Keratinocyte (primary cell): ENCODE measurements at regions not wholly inside any gene's neighbourhood (a gene's known extent, or its start where the extent isn't known, plus 50 kb on each side); places are given as distances from the start of the nearest gene placed in this dataset.

Source experiments
- DNase-seq: peaks from one replicate; pipeline ENCODE4 v3.0.0-alpha.2; 2011; ENCODE audit warnings: low read depth, missing footprints, low spot score
- FAIRE-seq: peaks from 2 replicates; lab custom pipeline; 2011; peaks lifted over from hg19 to GRCh38; lab: Jason Lieb, UNC
- H2AFZ ChIP-seq: 2 replicates; pipeline ENCODE4 v1.6.0; 2012; ENCODE audit warnings: low read length, control low read depth, inconsistent platforms; ENCODE audit not compliant: control insufficient read depth
- H3K27ac ChIP-seq: 2 replicates; pipeline ENCODE4 v1.5.1; 2011; ENCODE audit warnings: low read length; ENCODE audit not compliant: control insufficient read depth, insufficient read depth
- H3K27me3 ChIP-seq: 3 replicates; pipeline ENCODE4 v1.6.0; 2011; ENCODE audit warnings: low read length; ENCODE audit not compliant: control insufficient read depth, insufficient read depth; ENCODE audit errors: extremely low read depth
- H3K36me3 ChIP-seq, 2 experiments: 2 replicates in 1 of 2; 3 replicates in 1 of 2; pipeline ENCODE4 v1.5.1; 2011; ENCODE audit warnings: low read length in 2 of 2, mild to moderate bottlenecking in 1 of 2; ENCODE audit not compliant: control insufficient read depth in 2 of 2, insufficient read depth in 2 of 2; ENCODE audit errors: extremely low read depth in 1 of 2
- H3K4me1 ChIP-seq: 3 replicates; pipeline ENCODE4 v1.5.1; 2011; ENCODE audit warnings: low read length; ENCODE audit not compliant: control insufficient read depth, insufficient read depth; ENCODE audit errors: extremely low read depth
- H3K4me2 ChIP-seq: 3 replicates; pipeline ENCODE4 v1.6.0; 2011; ENCODE audit warnings: low read depth, low read length; ENCODE audit not compliant: control insufficient read depth, insufficient read depth; ENCODE audit errors: extremely low read depth
- H3K4me3 ChIP-seq, 3 experiments: fragments of 200-600 bp in 1 of 3; sonication (generic) in 1 of 3; 2 replicates in 2 of 3; 3 replicates in 1 of 3; pipeline ENCODE4 v1.5.1; 2011 to 2016; ENCODE audit warnings: low read length in 3 of 3, mild to moderate bottlenecking in 3 of 3, control low read depth in 2 of 3, inconsistent platforms in 1 of 3, low read depth in 1 of 3, mixed read lengths in 1 of 3, mixed run types in 1 of 3, moderate library complexity in 1 of 3; ENCODE audit not compliant: control insufficient read depth in 2 of 3, insufficient read depth in 2 of 3; ENCODE audit errors: extremely low read depth in 1 of 3
- H3K79me2 ChIP-seq: 2 replicates; pipeline ENCODE4 v1.6.0; 2012; ENCODE audit warnings: low read length; ENCODE audit not compliant: control insufficient read depth, insufficient read depth
- H3K9ac ChIP-seq: 3 replicates; pipeline ENCODE4 v1.6.0; 2011; ENCODE audit warnings: low read length; ENCODE audit not compliant: control insufficient read depth, insufficient read depth; ENCODE audit errors: extremely low read depth
- H3K9me1 ChIP-seq: 3 replicates; pipeline ENCODE4 v1.6.0; 2011; ENCODE audit warnings: low read length; ENCODE audit not compliant: control insufficient read depth, insufficient read depth; ENCODE audit errors: extremely low read depth
- H3K9me3 ChIP-seq: 2 replicates; pipeline ENCODE4 v1.5.1; 2012; ENCODE audit warnings: low read depth, low read length; ENCODE audit not compliant: control insufficient read depth
- H4K20me1 ChIP-seq: 3 replicates; pipeline ENCODE4 v1.6.0; 2011; ENCODE audit warnings: low read length; ENCODE audit not compliant: control insufficient read depth, insufficient read depth; ENCODE audit errors: extremely low read depth
- CTCF ChIP-seq, 3 experiments: IDR thresholded peaks in 1 of 3; conservative IDR thresholded peaks in 1 of 3; optimal IDR thresholded peaks in 1 of 3; 2 replicates in 2 of 3; 3 replicates in 1 of 3; pipeline versions ENCODE3 to v1.5.1; 2011; ENCODE audit warnings: low read length in 3 of 3, mild to moderate bottlenecking in 3 of 3, moderate library complexity in 2 of 3, control low read depth in 1 of 3, inconsistent platforms in 1 of 3; ENCODE audit not compliant: insufficient read depth in 2 of 3; ENCODE audit errors: extremely low read depth in 1 of 3
- EZH2 ChIP-seq: IDR thresholded peaks from one replicate; pipeline ENCODE4 v1.6.1; 2012; ENCODE audit warnings: inconsistent platforms, mild to moderate bottlenecking, low read length, moderate library complexity
- dilution Hi-C: fragments of 300-500 bp; cut with MboI; formaldehyde crosslinking; loops from one replicate; pipeline ENCODE4 v1.7.0; 2020; ENCODE audit warnings: low sequenced_read_pairs; ENCODE audit not compliant: extremely low pct_ligation_motif_present

DNA sequence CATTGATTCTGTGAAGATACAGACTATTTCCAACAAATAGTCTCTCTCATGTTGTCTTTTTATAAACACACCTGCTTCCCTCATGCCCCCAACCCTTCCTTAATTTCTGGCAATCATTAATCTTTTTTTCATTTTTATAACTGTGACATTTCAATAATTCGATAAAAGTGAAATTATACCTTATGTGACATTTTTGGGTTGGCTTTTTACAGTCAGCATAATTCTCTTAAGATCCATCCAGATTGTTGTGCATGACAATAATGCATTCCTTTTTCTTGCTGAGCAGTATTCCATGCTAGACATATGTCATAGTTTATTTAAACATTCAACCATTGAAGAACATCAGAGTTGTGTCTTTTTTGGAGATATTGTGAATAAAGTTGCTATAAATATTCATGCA is 541.8 kb upstream of the VRK2 start:
- dilution Hi-C loops: no loop called here
- Histone ChIP-seq H3K27me3 (no peaks in the 10 kb centered on the region), H3K4me1 (no peaks in the 10 kb centered on the region), H3K9me1 (no peaks in the 10 kb centered on the region), H4K20me1 (no peaks in the 10 kb centered on the region), H2AFZ (no peak overlapping the region), H3K36me3 (no peaks in the 10 kb centered on the region), H3K9ac (no peak overlapping the region), H3K4me2 (no peak overlapping the region), H3K79me2 (no peaks in the 10 kb centered on the region), H3K4me3 (no peak overlapping the region), H3K9me3 (no peaks in the 10 kb centered on the region), H3K27ac (no peak overlapping the region)
- TF ChIP-seq EZH2: no peak
- no peak for TF ChIP-seq CTCF (optimal IDR thresholded peaks at IDR 0.05 in 1 of 3, IDR thresholded peaks at IDR 0.05 in 1 of 3, conservative IDR thresholded peaks at IDR 0.05 in 1 of 3; ENCODE audit: extremely low read depth in 1 of 3, insufficient read depth in 2 of 3, low read length in 3 of 3)
- no peak for DNase-seq
- FAIRE-seq: no peak

GRCh38 chr2:57509189-57509588 is 537.4 kb upstream of the VRK2 start:
- TF ChIP-seq CTCF (optimal IDR thresholded peaks at IDR 0.05 in 1 of 3, IDR thresholded peaks at IDR 0.05 in 1 of 3, conservative IDR thresholded peaks at IDR 0.05 in 1 of 3; ENCODE audit: extremely low read depth in 1 of 3, insufficient read depth in 2 of 3, low read length in 3 of 3) (no peak), EZH2 (no peak)
- no peaks in the 10 kb centered on the region for H3K4me1 ChIP-seq
- no peaks in the 10 kb centered on the region for H3K79me2 ChIP-seq
- H3K27ac ChIP-seq: no peak overlapping the region
- no peak overlapping the region for H2AFZ ChIP-seq
- no peaks in the 10 kb centered on the region for H3K36me3 ChIP-seq
- no peak overlapping the region for H3K9ac ChIP-seq
- H3K4me2 ChIP-seq: no peak overlapping the region
- no peaks in the 10 kb centered on the region for H3K9me1 ChIP-seq
- no peaks in the 10 kb centered on the region for H3K27me3 ChIP-seq
- H3K4me3 ChIP-seq: no peak overlapping the region
- no peaks in the 10 kb centered on the region for H4K20me1 ChIP-seq
- DNase-seq (no peak), FAIRE-seq (no peak)
- no peaks in the 10 kb centered on the region for H3K9me3 ChIP-seq
- dilution Hi-C loops: no loop called here
